ENCODE measurements at regions not wholly inside any gene's neighbourhood (a gene's known extent, or its start where the extent isn't known, plus 50 kb on each side); places are given as distances from the start of the nearest gene placed in this dataset.

DNA sequence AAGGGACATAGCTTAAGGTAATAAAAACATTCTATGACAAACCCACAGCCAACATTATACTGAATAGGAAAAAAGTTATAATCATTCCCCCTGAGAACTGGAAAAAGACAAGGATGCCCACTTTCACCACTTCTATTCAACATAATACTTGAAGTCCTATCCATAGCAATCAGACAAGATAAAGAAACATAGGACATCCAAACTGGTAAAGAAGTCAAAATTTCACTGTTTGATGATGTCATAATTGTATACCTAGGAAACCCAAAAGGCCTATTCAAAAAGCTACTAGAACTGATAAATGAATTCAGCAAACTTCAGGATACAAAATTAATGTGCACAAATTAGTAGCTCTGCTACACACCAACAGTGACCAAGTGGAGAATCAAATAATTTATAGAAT, 1590.0 kb upstream of the PCDH20 start:
- Histone ChIP-seq H3K27me3 (replicated peaks in 2 of 5; ENCODE audit: control insufficient read depth in 4 of 5, insufficient read depth in 5 of 5, low read length in 4 of 5) (no peaks in the 10 kb centered on the region), H3K27ac (ENCODE audit: insufficient read depth in 1 of 2, low read depth in 1 of 2, low read length in 2 of 2, poor library complexity in 1 of 2, severe bottlenecking in 2 of 2) (no peak overlapping the region), H3K36me3 (ENCODE audit: control insufficient read depth in 4 of 4, insufficient read depth in 4 of 4, low read length in 3 of 4) (no peaks in the 10 kb centered on the region), H3K9me3 (ENCODE audit: control extremely low read depth in 1 of 5, control insufficient read depth in 4 of 5, insufficient read depth in 2 of 5, low read depth in 1 of 5, low read length in 4 of 5) (peaks cover 1 to 30% (median 10%) of the 10 kb centered on the region in 5 experiments), H3K4me1 (ENCODE audit: control extremely low read depth in 1 of 4, control insufficient read depth in 4 of 4, insufficient read depth in 4 of 4, low read length in 3 of 4) (no peaks in the 10 kb centered on the region), H3K4me3 (ENCODE audit: control insufficient read depth in 1 of 7, extremely low read depth in 1 of 7, insufficient read depth in 4 of 7, low read depth in 2 of 7, low read length in 6 of 7) (no peak overlapping the region)
- no peak for DNase-seq
- ChIA-PET CTCF (no interaction called here), POLR2A (no interaction called here)

DNA sequence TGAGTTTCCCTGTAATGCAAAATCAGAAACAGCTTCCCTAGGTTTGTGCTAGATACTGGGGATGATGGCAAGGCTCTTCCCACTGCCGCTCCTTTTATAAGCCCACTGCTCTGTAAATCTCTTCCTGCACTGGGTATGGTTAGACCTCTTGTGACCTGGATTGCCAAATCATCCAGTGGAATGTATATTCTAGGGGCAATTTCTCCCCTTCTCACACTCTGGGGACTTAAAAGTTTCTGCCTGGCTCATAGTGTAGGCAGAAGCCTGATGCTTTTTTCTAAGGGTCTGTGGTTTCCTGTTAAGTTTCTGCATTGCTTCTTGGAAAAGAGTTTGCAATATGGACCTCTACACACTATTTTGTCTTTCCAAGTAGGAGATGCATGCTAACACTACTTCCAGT, 1582.0 kb upstream of the PCDH20 start:
- peaks cover 0 to 2% (median 0%) of the 10 kb centered on the region in 5 experiments for H3K9me3 ChIP-seq (ENCODE audit: control extremely low read depth in 1 of 5, control insufficient read depth in 4 of 5, insufficient read depth in 2 of 5, low read depth in 1 of 5, low read length in 4 of 5)
- peak overlapping the region in 3 of 7 experiments; percentile 3 to 41 (median 23) for H3K4me3 ChIP-seq (ENCODE audit: control insufficient read depth in 1 of 7, extremely low read depth in 1 of 7, insufficient read depth in 4 of 7, low read depth in 2 of 7, low read length in 6 of 7)
- 0% methylated on average over 1 of the region's 1 CpG for WGBS (ENCODE audit: insufficient coverage)
- ChIA-PET POLR2A (no interaction called here), CTCF (no interaction called here)
- H3K36me3 ChIP-seq (ENCODE audit: control insufficient read depth in 4 of 4, insufficient read depth in 4 of 4, low read length in 3 of 4): no peaks in the 10 kb centered on the region
- no peak overlapping the region for H3K27ac ChIP-seq (ENCODE audit: insufficient read depth in 1 of 2, low read depth in 1 of 2, low read length in 2 of 2, poor library complexity in 1 of 2, severe bottlenecking in 2 of 2)
- H3K27me3 ChIP-seq (replicated peaks in 2 of 5; ENCODE audit: control insufficient read depth in 4 of 5, insufficient read depth in 5 of 5, low read length in 4 of 5): no peaks in the 10 kb centered on the region
- peaks cover 0 to 28% (median 17%) of the 10 kb centered on the region in 4 experiments for H3K4me1 ChIP-seq (ENCODE audit: control extremely low read depth in 1 of 4, control insufficient read depth in 4 of 4, insufficient read depth in 4 of 4, low read length in 3 of 4)
- peak in 2 of 3 donors; percentile 18 to 48 for DNase-seq

DNA sequence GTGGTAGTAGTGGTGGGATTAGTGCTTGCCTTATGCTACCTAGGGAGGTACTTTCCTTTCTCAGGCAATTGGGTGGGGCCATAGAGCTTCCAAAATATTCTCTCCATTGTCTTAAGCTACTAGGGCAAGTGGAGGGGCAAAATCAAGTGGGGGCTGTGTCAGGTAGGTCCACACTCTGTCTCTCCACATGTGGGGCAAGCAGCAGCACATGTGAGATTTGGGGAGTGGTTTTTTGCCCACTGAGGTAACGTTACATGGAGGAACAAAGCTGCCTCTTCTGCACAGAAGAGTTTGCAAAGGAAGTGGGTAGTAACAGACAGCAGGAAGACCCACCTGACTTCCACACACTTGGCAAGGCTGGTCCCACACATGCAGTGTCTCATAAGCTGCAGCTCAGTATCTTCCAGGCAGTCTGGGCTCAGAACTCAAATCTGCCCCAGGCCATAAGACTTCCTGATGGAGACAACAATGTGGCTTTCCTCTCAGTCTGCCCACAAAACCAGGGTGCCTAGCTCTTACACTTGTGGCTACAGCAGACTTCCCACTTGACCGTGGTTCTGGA, 1581.5 kb upstream of the PCDH20 start:
- peak in 2 of 3 donors; percentile 35 to 67 for DNase-seq
- no peaks in the 10 kb centered on the region for H3K27me3 ChIP-seq (replicated peaks in 2 of 5; ENCODE audit: control insufficient read depth in 4 of 5, insufficient read depth in 5 of 5, low read length in 4 of 5)
- peak overlapping the region in 3 of 7 experiments; percentile 20 to 41 (median 23) for H3K4me3 ChIP-seq (ENCODE audit: control insufficient read depth in 1 of 7, extremely low read depth in 1 of 7, insufficient read depth in 4 of 7, low read depth in 2 of 7, low read length in 6 of 7)
- H3K36me3 ChIP-seq (ENCODE audit: control insufficient read depth in 4 of 4, insufficient read depth in 4 of 4, low read length in 3 of 4): no peaks in the 10 kb centered on the region
- POLR2A ChIA-PET: no interaction called here
- H3K4me1 ChIP-seq (ENCODE audit: control extremely low read depth in 1 of 4, control insufficient read depth in 4 of 4, insufficient read depth in 4 of 4, low read length in 3 of 4): peaks cover 0 to 28% (median 17%) of the 10 kb centered on the region in 4 experiments
- 0% methylated on average over 1 of the region's 2 CpGs for WGBS (ENCODE audit: insufficient coverage)
- peaks cover 0 to 2% (median 0%) of the 10 kb centered on the region in 5 experiments for H3K9me3 ChIP-seq (ENCODE audit: control extremely low read depth in 1 of 5, control insufficient read depth in 4 of 5, insufficient read depth in 2 of 5, low read depth in 1 of 5, low read length in 4 of 5)
- CTCF ChIA-PET: no interaction called here
- no peak overlapping the region for H3K27ac ChIP-seq (ENCODE audit: insufficient read depth in 1 of 2, low read depth in 1 of 2, low read length in 2 of 2, poor library complexity in 1 of 2, severe bottlenecking in 2 of 2)

DNA sequence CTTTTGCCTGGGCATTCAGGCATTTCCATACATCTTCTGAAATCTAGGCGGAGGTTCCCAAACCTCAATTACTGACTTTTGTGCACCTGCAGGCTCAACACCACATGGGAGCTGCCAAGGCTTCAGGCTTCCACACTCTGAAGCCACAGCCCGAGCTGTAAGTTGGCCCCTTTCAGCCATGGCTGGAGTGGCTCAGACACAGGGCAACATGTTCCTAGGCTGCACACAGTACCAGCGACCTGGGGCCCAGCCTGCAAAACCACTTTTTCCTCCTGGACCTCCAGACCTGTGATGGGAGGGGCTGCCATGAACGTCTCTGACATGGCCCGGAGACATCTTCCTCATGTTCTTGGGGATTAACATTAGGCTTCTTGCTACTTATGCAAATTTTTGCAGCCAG, 1558.2 kb upstream of the PCDH20 start:
- H3K36me3 ChIP-seq (ENCODE audit: control insufficient read depth in 4 of 4, insufficient read depth in 4 of 4, low read length in 3 of 4): no peaks in the 10 kb centered on the region
- H3K4me1 ChIP-seq (ENCODE audit: control extremely low read depth in 1 of 4, control insufficient read depth in 4 of 4, insufficient read depth in 4 of 4, low read length in 3 of 4): peaks cover 0 to 3% (median 0%) of the 10 kb centered on the region in 4 experiments
- no peaks in the 10 kb centered on the region for H3K27me3 ChIP-seq (replicated peaks in 2 of 5; ENCODE audit: control insufficient read depth in 4 of 5, insufficient read depth in 5 of 5, low read length in 4 of 5)
- DNase-seq: no peak
- H3K27ac ChIP-seq (ENCODE audit: insufficient read depth in 1 of 2, low read depth in 1 of 2, low read length in 2 of 2, poor library complexity in 1 of 2, severe bottlenecking in 2 of 2): no peak overlapping the region
- POLR2A ChIA-PET: no interaction called here
- H3K9me3 ChIP-seq (ENCODE audit: control extremely low read depth in 1 of 5, control insufficient read depth in 4 of 5, insufficient read depth in 2 of 5, low read depth in 1 of 5, low read length in 4 of 5): peaks cover 0 to 4% (median 0%) of the 10 kb centered on the region in 5 experiments
- no peak overlapping the region for H3K4me3 ChIP-seq (ENCODE audit: control insufficient read depth in 1 of 7, extremely low read depth in 1 of 7, insufficient read depth in 4 of 7, low read depth in 2 of 7, low read length in 6 of 7)
- WGBS (ENCODE audit: insufficient coverage): 92% methylated on average over 4 of the region's 5 CpGs
- CTCF ChIA-PET: no interaction called here

DNA sequence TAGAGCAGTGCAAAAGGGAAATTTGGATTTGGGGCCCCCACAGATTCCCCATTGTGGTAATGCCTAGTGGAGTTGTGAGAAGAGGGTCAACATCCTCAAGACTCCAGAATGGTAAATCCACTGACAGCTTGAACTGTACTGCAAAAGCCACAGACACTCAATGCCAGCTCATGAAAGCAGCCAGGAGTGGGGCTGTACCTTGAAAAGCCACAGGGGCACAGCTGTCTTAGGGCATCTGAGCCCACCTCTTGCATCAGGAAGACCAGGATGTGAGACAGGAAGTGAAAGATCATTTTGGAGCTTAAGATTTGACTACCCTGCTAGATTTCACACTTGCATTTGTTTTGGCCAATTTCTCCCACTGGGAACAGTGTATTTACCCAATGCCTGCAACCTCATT, 1548.9 kb upstream of the PCDH20 start:
- CTCF ChIA-PET: no interaction called here
- Histone ChIP-seq H3K4me1 (ENCODE audit: control extremely low read depth in 1 of 4, control insufficient read depth in 4 of 4, insufficient read depth in 4 of 4, low read length in 3 of 4) (no peaks in the 10 kb centered on the region), H3K27ac (ENCODE audit: insufficient read depth in 1 of 2, low read depth in 1 of 2, low read length in 2 of 2, poor library complexity in 1 of 2, severe bottlenecking in 2 of 2) (no peak overlapping the region), H3K36me3 (ENCODE audit: control insufficient read depth in 4 of 4, insufficient read depth in 4 of 4, low read length in 3 of 4) (no peaks in the 10 kb centered on the region), H3K9me3 (ENCODE audit: control extremely low read depth in 1 of 5, control insufficient read depth in 4 of 5, insufficient read depth in 2 of 5, low read depth in 1 of 5, low read length in 4 of 5) (peaks cover 0 to 4% (median 1%) of the 10 kb centered on the region in 5 experiments), H3K27me3 (replicated peaks in 2 of 5; ENCODE audit: control insufficient read depth in 4 of 5, insufficient read depth in 5 of 5, low read length in 4 of 5) (no peaks in the 10 kb centered on the region), H3K4me3 (ENCODE audit: control insufficient read depth in 1 of 7, extremely low read depth in 1 of 7, insufficient read depth in 4 of 7, low read depth in 2 of 7, low read length in 6 of 7) (no peak overlapping the region)
- no peak for DNase-seq
- POLR2A ChIA-PET: no interaction called here

DNA sequence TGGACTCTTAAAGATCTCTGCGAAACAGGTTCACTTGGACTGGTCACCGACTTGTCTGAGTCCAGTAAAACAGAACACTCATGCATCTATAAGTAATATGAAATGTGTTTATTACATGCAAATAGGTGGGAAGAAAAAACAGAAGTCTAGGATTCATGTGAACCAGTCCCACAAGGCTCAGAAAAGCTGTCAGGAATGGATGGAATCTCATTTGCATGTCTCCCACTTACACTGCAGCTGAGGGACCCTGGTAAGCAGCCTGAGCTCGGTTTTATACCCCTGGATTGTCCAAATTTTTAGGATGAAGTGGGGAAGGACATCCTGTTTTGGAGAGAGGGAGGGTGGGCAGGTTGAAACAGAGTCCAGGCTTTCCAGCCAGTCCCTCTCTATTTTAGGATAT, 1545.1 kb upstream of the PCDH20 start:
- Histone ChIP-seq H3K4me3 (ENCODE audit: control insufficient read depth in 1 of 7, extremely low read depth in 1 of 7, insufficient read depth in 4 of 7, low read depth in 2 of 7, low read length in 6 of 7) (no peak overlapping the region), H3K9me3 (ENCODE audit: control extremely low read depth in 1 of 5, control insufficient read depth in 4 of 5, insufficient read depth in 2 of 5, low read depth in 1 of 5, low read length in 4 of 5) (peaks cover 0 to 4% (median 1%) of the 10 kb centered on the region in 5 experiments), H3K27ac (ENCODE audit: insufficient read depth in 1 of 2, low read depth in 1 of 2, low read length in 2 of 2, poor library complexity in 1 of 2, severe bottlenecking in 2 of 2) (no peak overlapping the region), H3K4me1 (ENCODE audit: control extremely low read depth in 1 of 4, control insufficient read depth in 4 of 4, insufficient read depth in 4 of 4, low read length in 3 of 4) (no peaks in the 10 kb centered on the region), H3K27me3 (replicated peaks in 2 of 5; ENCODE audit: control insufficient read depth in 4 of 5, insufficient read depth in 5 of 5, low read length in 4 of 5) (no peaks in the 10 kb centered on the region), H3K36me3 (ENCODE audit: control insufficient read depth in 4 of 4, insufficient read depth in 4 of 4, low read length in 3 of 4) (no peaks in the 10 kb centered on the region)
- ChIA-PET CTCF (no interaction called here), POLR2A (no interaction called here)
- WGBS (ENCODE audit: insufficient coverage): 60% methylated on average over 1 of the region's 3 CpGs
- no peak for DNase-seq

DNA sequence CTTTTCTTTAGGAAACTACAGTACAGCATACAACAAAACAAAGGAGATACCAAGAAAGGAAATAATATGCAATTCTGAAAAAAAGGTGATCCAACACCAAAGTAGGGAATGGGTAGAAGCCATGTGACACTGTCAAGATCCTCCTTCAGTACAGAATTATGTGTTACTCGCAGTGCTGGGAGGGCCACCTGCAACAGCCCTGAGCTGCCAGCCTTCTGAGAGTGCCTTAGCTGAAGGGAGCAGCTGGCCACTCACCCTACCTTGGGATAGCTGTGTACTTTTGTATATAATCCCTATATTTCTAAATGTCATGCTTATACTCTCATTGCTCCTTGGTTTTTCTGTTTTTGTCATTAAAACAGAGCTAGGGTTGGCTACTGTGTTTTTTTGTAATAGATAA, 1518.2 kb upstream of the PCDH20 start:
- DNase-seq: no peak
- Histone ChIP-seq H3K27me3 (replicated peaks in 2 of 5; ENCODE audit: control insufficient read depth in 4 of 5, insufficient read depth in 5 of 5, low read length in 4 of 5) (no peaks in the 10 kb centered on the region), H3K9me3 (ENCODE audit: control extremely low read depth in 1 of 5, control insufficient read depth in 4 of 5, insufficient read depth in 2 of 5, low read depth in 1 of 5, low read length in 4 of 5) (no peaks in the 10 kb centered on the region), H3K36me3 (ENCODE audit: control insufficient read depth in 4 of 4, insufficient read depth in 4 of 4, low read length in 3 of 4) (no peaks in the 10 kb centered on the region), H3K27ac (ENCODE audit: insufficient read depth in 1 of 2, low read depth in 1 of 2, low read length in 2 of 2, poor library complexity in 1 of 2, severe bottlenecking in 2 of 2) (no peak overlapping the region), H3K4me3 (ENCODE audit: control insufficient read depth in 1 of 7, extremely low read depth in 1 of 7, insufficient read depth in 4 of 7, low read depth in 2 of 7, low read length in 6 of 7) (no peak overlapping the region), H3K4me1 (ENCODE audit: control extremely low read depth in 1 of 4, control insufficient read depth in 4 of 4, insufficient read depth in 4 of 4, low read length in 3 of 4) (peaks cover 0 to 3% (median 0%) of the 10 kb centered on the region in 4 experiments)
- 100% methylated on average over 1 of the region's 1 CpG for WGBS (ENCODE audit: insufficient coverage)
- CTCF ChIA-PET: no interaction called here
- POLR2A ChIA-PET: no interaction called here
